HG02759 (cell line): ENCODE measurements at regions not wholly inside any gene's neighbourhood (a gene's known extent, or its start where the extent isn't known, plus 50 kb on each side); places are given as distances from the start of the nearest gene placed in this dataset.
A peak's percentile ranks its signal among the peaks of the same experiment; 100 is the strongest.
"Not testable (repeated sequence)": the region's sequence is repeated elsewhere in the genome, so short reads cannot be mapped to it uniquely, and the experiment has no call there.

Source experiments
- ATAC-seq: cut with Tn5 transposase; IDR thresholded peaks from one replicate; pipeline ENCODE4 v1.9.1; 2021; ENCODE audit warnings: mild to moderate bottlenecking, moderate library complexity; ENCODE audit not compliant: unreplicated experiment

DNA sequence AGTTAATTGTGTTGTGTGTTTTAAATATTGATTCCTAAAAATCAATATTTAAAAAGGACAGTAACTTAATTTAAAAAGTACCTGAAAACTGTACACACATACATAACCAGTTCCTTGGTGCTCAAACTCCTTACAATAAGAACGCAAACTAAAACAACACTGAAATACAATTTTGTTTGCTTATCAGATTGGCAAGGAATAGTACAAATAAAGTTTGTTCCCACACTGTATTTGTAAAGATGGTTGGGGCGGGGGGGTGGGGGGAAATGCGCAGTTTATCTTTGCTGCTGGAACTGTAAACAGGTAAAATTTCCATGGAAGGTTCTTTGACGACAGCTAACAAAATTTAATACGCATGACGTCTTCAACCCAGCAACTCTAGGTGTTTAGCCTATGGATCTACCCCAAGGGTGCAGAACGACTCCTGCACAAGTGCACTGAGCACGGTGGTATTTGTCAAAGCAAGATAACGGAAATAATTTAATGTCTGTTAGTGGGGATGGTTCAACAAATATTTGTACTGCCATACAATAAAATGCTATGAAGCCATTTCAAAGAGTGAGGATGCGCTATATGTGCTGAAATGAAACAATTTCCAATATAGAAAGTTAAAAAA is 96.5 kb downstream of the ING1 start:
- no peak for ATAC-seq

DNA sequence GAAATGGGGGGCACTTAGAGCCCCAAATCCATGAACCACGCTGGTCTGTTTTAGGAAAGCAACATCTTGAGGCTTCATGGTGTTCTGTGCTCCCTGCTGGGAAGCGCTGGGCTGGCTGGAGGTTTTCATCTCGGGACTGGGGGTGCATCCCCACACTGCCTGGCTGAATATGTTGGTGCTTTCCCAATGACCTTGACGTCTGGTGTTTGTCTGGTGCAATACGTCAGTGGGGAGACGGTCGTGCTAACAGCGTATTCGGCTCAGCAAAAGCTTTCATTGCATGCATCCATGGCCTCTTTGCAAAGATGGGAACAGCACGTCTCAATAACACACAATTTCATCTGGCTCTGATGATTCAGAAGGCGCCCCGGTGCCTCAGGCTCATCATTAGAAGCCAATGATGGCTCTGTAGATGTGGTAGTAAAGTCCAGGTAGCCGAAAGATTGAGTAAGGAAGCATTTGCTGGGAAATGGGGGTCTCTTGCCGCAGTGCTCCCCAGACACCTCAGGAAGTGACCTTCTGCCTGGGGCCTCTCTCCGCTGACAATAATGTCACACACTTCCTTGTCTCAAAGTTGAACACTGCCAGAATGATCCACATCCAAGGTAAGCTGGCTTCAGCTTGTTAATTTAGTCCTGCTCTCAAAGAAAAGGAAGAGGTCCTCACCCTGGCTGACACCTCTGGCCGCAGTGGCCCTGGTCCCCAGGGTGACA is 97.7 kb downstream of the ING1 start:
- ATAC-seq, result no peak

DNA sequence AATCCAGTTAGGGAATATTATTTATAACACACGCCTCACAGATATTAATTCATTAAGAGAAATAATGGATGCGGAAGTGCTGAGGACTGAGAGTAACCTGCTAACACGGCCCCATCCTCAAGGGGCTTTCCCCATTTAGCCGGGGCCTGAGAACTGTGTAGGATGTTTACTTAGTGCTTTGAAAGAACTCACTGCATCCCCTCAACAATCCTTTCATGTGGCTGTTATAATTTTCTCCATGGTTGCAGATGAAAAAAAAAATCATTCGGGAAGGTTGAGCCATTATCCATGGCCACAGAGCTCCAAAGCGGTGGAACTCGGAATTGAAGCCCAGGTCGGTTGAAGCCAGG is 98.2 kb downstream of the ING1 start:
- no peak for ATAC-seq

DNA sequence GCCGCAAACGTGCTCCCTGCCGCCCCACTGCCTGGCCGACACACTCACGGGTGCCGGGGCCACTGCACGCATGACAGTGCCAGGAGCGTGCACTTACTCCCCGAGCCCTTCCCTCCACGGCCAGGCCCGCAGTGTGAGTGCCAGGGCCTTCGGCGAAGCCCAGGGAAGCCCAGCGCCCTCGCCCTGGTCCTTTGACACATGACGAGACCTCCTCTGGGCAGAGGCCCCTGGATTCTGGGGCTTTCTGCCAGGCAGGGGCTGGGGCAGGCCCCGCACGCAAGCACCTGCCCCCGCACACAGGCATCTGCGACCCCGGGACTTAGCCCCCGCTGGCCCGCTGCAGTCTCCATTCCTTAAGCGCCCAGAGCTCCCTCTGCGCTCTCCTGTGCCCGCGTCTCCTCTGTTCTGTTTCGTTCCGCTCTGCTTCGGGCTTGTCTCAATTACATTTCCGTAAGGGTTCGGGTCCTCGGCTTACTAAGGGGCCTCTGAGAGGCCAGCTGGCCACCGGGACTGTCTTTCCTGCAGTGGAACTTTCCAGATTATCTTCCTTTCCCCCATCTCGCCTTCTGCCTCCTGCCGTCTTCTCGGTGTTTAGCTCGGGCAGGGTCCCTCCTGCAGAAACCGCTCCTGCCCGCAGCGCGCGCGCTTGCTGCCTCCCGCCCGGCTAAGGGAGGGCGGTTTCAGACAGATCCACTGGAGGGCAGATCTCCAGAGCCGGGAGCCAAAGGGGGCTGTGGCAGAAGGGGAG is 98.8 kb downstream of the ING1 start:
- no peak for ATAC-seq

DNA sequence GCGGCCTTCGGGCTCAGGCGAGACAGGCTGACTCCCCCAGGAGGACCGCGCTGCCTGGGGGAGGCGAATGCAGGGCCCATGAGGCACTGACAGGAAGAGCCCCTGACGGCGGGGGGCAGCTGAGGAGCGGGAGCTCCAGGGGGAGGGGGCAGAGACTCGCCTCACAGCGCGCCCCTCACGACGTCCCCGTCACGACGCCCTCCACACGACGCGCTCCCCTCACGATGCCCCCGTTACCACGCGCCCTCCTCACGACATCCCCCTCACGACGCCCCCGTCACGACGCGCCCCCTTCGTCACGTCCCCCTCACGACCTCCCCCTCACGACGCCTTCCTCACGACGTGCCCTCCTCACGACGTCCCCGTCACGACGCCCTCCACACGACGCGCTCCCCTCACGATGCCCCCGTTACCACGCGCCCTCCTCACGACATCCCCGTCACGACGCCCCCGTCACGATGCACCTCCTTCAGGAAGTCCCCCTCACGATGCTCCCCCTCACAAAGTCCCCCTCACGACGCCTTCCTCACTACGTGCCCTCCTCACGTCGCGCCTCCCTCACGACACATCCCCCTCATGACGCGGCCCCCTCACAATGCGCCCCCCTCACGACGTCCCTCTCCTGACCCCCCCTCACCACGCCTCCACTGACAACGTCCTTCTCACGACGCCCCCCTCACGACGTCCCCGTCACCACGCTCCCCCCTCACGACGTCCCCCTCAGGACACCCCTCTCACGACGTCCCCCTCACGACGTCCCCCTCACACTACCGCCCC is 99.6 kb downstream of the ING1 start:
- ATAC-seq, result no peak

DNA sequence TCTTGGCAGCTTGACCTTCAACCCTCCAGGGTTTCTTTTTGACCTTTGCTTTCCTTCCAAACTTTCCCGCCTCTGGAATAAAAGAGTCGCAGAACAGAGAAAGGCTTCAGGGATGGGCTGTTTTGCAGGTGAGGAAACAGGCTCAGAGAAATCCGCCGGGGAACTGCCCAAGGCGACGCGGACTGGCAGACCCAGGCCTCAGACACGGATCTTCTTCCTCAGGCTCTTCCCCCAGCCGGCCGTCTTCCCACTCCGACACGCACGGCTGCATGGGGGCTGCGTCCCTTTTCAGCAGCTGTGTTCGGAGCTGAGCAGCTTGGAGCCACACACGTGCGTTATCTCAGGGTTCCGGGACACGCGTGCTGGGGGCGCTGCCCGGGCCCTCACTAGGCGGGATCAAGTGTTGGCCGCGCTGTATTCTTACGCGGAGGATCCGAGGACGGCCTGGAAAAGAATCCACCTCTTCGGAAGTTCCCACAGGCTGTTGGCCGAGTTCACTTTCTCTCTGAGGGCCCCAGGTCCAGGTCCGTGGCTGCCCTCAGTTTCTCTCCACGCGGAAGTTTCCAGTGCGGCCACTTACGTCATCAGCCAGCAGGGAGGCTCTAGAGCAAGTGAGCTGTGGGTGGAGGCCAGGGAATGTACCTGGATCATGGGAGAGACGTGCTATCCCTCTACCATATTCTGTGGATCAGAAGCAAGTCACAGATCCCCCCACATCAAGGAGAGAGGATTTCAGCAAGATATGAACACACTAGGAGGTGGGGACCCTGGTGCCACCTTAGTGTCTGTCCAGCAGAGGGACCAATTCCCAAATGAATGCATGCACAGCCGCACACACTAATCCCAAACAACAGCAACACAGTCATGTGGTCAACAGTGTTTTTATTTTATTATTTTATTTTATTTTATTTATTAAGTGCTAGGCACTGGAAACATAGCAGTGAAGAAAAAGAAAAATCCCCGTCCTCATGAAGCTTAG is 100.4 kb downstream of the ING1 start:
- ATAC-seq, result no peak

DNA sequence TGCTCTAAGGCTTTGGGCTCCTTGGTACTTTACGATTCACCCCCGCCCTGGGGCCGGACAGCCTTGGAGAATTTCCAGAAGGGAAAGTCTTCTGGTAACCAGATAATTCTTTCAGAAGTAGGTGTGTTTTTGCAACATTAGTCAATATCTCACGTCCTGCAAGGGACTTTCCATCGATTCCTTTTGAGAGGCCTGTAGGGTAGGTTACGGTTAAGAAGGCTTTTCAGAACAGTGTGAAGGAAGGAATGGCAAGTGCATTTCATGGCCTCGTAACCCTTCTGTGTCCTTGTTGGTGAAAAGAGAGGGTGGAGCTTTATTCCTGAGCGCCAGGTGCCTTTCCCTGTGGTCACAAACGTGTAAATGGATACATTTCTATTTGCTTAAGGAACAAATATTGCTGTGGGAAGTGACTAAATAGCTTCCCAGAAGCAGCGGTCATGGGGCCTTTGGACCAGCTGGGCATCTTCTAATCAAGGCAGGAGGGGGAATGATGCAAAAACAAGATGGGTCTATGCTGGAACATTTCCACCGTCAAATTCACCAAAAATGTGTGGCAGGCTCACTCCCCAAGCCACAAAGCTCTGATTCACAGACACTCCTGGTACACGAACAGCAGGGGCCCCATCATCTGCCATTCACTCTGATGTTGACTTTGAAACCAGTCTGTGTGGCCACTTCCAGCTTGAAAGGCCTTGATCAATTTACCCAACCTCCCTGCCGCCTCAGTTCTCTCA is 99.2 kb downstream of the ANKRD10 start:
- ATAC-seq, result no peak

DNA sequence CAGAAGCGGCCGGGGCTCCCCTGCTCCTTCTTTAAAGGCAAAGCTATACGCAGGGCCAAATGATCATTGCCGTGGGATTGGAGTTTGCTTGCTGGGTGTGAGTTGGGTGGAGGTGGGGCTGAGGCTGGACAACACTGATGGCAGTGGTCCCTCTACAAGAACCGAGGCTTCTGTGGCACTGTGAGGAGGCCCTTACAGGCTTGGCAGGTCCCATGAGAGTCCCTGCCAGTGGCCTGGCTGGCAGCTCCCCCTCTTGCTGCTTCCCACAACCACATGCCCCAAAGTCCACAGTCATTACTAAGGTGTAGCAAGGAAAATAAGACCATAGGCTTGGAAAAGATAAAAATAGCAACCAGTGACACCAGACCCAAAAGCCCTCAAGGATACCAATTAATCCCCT is 98.4 kb downstream of the ANKRD10 start:
- ATAC-seq, result no peak

DNA sequence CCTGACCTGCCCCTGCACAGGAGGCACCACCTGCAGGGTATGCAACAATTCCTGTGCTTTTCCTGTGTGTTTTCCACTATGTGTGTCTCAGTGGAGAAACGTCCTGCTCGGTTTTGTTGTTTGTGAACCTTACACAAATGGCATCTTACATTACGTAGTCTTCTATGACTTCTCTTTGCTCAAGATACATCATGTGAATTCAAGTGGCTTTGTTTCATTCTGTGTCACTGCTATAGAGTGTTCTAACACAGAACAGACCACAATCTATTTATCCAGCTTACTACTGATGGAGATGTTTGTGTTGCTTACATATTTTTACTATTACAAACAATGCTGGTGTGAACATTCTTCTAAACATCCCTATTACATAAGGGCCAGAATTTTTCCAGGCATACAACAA is 97.7 kb downstream of the ANKRD10 start:
- no peak for ATAC-seq

DNA sequence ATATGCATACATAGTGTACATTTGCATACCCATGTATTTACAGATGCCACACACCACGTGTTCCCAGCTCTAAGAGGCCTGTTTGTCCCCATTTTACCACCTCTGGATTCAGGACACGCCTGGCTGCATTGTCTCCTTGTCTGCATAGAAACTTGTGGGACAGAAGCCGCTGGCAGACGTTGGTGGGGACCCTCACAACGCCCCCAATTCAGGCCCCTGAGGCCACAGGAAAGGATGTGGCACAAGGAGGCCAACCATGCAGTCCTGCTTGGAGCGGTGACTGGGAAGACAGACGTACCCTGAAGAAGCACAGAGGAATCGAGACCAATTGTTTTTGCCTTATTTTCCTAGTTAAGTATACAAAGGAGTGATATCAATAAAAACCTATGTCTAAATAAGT is 96.1 kb downstream of the ANKRD10 start:
- no peak for ATAC-seq

DNA sequence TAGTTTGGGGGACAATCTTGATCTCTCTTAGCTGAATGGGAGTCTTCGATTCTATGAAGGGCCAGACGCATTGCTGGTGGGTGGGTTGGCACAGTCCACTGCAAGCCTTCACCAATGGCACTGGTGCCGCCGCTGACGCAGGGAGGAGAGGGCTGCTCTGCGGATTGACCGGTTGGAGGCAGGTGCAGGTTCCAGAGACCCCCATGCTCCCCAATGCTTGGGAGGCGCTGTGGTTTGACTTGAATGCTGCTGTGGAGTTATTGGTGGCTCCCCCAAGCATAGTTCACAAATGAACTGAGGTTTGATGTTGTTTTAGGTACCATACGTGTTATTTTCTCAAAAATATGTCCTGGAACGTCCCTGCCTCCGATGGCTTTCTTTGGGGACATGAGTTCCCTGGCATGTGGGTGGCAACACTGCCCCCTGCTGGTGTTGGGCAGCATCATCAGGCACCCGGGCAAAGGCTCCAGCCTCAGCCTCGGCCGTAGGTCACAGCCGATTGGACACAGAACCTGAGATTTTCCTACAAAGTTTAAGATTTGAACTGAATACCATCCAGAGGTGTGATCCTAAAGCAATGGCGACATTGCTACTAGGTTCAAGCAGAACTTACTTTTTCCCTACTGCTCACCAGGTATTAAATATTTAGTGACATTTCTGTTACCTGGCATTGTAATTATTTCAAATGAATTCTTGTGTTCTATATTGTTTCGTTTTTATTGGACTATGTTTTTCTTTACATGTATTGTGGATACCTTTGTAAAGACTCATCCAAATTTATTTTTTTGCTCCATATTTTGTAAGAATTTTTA is 95.5 kb downstream of the ANKRD10 start:
- ATAC-seq, result peak; percentile 95

DNA sequence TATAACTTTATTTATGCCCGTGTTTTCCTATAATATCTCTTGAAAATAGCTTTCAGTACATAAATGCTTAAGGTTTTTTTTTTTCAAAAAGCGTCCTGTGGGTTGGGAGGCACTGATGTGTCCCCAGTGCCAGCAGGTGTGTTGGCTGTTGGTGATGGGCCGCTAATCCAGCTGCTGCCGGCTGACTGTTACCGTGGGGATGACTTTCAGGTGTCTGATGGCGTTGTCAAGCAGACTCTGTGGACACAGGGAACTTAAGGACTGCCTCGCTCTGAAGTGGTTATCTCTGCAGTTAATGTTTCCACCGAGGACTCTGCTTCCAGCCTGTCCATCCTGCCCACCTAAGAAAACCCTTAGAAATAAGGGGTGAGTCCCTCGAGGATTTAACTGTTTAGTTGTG is 94.5 kb downstream of the ANKRD10 start:
- ATAC-seq, result no peak

DNA sequence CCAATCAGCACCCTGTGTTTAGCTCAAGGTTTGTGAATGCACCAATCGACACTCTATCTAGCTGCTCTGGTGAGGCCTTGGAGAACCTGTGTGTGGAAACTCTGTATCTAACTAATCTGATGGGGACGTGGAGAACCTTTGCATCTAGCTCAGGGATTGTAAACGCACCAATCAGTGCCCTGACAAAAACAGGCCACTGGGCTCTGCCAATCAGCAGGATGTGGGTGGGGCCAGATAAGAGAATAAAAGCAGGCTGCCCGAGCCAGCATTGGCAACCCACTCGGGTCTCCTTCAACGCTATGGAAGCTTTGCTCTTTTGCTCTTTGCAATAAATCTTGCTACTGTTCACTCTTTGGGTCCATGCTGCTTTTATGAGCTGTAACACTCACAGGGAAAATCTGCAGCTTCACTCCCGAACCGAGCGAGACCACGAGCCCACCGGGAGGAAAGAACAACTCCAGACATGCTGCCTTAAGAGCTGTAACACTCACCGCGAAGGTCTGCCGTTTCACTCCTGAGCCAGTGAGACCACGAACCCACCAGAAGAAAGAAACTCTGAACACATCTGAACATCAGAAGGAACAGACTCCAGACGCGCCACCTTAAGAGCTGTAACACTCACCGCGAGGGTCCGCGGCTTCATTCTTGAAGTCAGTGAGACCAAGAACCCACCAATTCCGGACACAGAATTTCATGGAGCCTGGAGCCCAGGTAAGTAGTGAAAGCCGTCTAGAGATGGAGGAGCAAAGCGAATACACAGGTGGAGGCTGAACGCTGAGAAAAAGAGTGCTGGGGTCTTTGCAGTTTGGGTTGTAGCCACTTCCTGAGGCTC is 92.8 kb downstream of the ANKRD10 start:
- ATAC-seq, result not testable (repeated sequence)

DNA sequence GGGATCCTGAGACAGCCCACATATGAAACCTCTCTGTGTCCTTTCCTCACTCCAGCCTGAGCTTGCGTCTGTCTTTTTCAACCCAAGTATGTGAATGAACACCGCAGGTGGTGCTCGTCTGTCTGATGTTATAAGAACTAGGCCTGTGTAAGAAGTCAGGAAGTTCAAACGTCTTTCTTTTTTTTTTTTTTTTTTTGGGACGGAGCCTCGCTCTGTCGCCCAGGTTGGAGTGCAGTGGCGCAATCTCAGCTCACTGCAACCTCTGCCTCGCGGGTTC is 92.3 kb downstream of the ANKRD10 start:
- no peak for ATAC-seq

DNA sequence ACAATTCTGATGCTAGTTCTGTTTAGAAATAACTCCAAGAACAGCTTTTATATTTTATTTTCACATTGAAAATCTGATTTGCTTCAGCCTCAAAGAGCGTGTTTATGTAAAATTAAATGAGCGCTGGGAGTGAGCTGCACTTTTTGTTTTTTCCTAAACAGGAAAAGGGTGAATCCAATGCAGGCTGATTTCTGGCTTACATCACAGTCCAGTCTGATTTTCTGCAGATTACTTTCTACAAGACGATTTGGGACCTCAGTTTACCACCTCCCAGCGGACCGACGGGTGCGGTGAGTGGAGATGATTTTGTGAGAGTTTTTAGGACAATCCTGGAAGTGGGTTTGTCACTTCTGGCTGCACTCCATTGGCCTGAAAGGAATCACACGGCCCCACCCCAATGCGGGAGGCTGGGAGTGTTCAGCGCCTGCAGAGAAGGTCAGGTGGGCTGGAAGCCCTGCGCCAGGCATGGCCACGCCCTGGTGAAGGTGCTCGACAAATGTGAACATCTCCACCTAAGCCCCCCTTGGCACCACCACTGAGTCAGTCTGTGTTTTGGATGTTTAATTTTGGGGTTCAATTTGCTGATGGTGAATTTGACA is 90.1 kb downstream of the ANKRD10 start:
- no peak for ATAC-seq

DNA sequence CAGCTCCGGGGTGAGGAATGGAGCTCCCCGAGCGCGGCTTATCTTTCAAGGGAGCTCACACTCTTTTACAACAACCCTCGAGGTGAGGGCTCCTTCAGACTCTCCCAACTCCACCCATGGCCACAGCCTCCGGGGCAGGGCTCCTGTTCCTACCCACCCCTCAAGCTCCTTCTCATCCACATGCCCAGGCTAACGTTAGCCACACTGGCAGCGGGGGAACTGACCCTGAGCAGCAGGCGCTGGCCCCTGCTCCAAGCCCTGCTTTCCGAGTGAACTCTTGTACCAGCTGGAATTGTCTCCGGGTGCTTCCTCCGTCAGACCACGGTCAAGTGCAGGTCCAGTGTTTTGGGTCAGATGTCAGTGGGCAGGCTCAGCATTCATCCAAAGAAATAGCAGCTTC is 89.4 kb downstream of the ANKRD10 start:
- no peak for ATAC-seq

DNA sequence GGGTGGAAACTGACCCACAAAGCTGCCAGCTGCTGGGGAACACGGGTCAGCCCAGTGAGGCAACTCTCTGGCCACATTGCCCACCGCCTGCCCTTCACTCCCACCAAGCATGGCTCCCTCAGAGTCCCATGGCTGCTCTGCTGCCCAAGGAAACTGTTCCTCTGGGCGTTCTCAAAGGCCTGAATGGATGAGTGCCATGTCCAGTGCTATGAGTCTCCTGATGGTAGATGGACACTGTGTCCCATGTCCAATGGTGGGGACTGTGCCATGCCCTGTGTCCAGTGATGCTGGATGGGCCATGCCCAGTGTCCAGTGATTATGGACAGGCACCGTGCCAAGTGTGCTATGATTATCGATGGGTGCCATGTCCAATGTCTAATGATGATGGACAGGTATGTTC is 88.8 kb downstream of the ANKRD10 start:
- no peak for ATAC-seq
